ENCODE measurements at regions not wholly inside any gene's neighbourhood (a gene's known extent, or its start where the extent isn't known, plus 50 kb on each side); places are given as distances from the start of the nearest gene placed in this dataset.
A peak's percentile ranks its signal among the peaks of the same experiment; 100 is the strongest.

DNA sequence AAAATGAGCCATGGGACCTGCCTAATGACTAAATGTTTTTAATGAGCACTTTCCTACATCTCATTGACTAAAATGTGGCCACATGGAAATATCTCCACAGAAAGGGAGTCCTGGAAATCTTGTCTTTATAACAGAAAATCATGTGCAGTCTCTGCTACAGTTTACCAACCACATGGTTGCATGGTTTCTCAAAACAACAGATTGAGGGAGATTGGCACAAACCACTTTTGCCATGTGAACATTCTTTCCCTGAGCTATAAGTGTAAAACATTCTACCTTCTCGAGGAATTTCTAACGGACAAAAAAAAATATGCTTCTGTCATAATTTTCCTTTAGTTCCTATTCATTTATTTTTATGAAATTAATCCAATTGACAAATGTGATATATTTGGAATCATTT lies 218.9 kb upstream of the SLITRK5 start:
- no peak for DNase-seq (ENCODE audit: low spot score in 2 of 2)
- H3K27me3 ChIP-seq, result no peaks in the 10 kb centered on the region
- H3K9me3 ChIP-seq, result no peaks in the 10 kb centered on the region
- no peaks in the 10 kb centered on the region for H3K36me3 ChIP-seq
- 94 to 96% methylated on average over 2 of the region's 2 CpGs for WGBS, 2 donors
- H3K4me3 ChIP-seq, result no peak overlapping the region
- no peaks in the 10 kb centered on the region for H3K4me1 ChIP-seq
- TF ChIP-seq POLR2A (IDR thresholded peaks at IDR 0.05) (no peak), EP300 (IDR thresholded peaks at IDR 0.05) (no peak)
- TF ChIP-seq, protein P1, sequence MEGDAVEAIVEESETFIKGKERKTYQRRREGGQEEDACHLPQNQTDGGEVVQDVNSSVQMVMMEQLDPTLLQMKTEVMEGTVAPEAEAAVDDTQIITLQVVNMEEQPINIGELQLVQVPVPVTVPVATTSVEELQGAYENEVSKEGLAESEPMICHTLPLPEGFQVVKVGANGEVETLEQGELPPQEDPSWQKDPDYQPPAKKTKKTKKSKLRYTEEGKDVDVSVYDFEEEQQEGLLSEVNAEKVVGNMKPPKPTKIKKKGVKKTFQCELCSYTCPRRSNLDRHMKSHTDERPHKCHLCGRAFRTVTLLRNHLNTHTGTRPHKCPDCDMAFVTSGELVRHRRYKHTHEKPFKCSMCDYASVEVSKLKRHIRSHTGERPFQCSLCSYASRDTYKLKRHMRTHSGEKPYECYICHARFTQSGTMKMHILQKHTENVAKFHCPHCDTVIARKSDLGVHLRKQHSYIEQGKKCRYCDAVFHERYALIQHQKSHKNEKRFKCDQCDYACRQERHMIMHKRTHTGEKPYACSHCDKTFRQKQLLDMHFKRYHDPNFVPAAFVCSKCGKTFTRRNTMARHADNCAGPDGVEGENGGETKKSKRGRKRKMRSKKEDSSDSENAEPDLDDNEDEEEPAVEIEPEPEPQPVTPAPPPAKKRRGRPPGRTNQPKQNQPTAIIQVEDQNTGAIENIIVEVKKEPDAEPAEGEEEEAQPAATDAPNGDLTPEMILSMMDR (IDR thresholded peaks at IDR 0.05), result no peak
- H3K27ac ChIP-seq, result no peak overlapping the region

DNA sequence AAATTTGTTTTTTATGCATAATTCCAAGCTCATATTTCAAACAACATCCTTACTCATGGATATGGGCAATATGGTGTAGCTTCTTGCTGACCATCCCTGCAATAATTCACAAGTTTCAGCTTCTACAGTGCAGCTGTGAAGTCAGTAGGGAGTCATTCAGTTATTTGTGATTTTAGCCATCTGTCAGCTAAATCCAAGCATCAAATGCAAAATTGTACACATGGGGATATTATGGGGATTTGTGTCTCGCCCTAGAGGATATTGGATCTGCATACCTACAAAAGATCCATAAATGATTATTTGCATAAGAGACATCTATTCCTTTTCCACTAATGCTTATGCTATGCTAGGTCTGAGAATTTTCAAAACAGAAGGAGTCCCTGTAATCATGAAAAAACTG lies 217.9 kb upstream of the SLITRK5 start:
- TF ChIP-seq POLR2A (IDR thresholded peaks at IDR 0.05) (no peak), EP300 (IDR thresholded peaks at IDR 0.05) (no peak)
- TF ChIP-seq, protein P1 (IDR thresholded peaks at IDR 0.05), result no peak
- H3K27me3 ChIP-seq, result no peaks in the 10 kb centered on the region
- no peaks in the 10 kb centered on the region for H3K36me3 ChIP-seq
- no peak for DNase-seq (ENCODE audit: low spot score in 2 of 2)
- H3K9me3 ChIP-seq, result no peaks in the 10 kb centered on the region
- no peaks in the 10 kb centered on the region for H3K4me1 ChIP-seq
- no peak overlapping the region for H3K27ac ChIP-seq
- H3K4me3 ChIP-seq, result no peak overlapping the region
- 57 to 59% methylated on average over 1 of the region's 1 CpG for WGBS, 2 donors

DNA sequence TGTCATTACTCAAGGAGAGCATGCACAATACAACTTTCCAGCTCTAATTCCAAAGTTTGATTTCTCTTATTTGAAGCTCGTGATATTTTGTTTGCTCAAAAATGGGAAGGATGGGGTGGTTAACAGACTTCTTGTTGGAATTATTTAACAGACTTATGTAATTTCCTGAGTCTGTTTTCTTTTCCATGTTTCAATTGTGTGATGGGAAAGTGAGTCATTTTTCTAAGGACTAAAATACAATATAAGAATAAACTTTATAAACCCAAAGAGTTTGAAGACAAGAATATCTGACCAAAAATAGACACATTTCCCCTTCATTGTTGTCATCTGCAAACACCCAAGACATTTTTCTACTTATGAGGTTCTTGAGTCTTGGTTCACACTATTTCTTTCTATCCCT lies 211.8 kb upstream of the SLITRK5 start:
- H3K4me1 ChIP-seq, result no peaks in the 10 kb centered on the region
- TF ChIP-seq, protein P1 (IDR thresholded peaks at IDR 0.05), result no peak
- TF ChIP-seq EP300 (IDR thresholded peaks at IDR 0.05), result no peak
- TF ChIP-seq POLR2A (IDR thresholded peaks at IDR 0.05), result no peak

DNA sequence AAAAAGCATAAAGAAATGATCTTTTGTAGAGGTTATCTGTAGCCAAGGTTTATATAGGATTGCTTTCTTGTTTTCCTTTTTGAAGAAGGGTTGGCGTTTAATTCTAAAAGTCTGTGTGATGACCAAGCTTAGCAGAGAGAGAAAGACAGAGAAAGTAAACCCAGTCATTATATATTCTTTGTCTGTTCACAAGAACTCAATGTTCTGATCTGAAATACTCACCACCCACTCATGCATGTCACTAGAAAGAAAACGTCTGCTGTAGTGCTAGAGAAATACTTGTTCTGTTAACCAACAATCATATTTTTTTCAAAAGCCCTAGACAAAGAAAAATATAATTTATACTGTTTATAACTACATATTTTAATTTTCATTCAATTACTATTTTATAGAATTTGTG lies 173.7 kb upstream of the SLITRK5 start:
- Histone ChIP-seq H3K27me3 (no peaks in the 10 kb centered on the region), H3K4me1 (no peaks in the 10 kb centered on the region), H3K36me3 (no peaks in the 10 kb centered on the region), H3K4me3 (no peak overlapping the region), H3K27ac (peak overlapping the region in 2 of 4 donors; percentile 53 to 62), H3K9me3 (no peaks in the 10 kb centered on the region)
- TF ChIP-seq, protein P1 (IDR thresholded peaks at IDR 0.05), result no peak
- TF ChIP-seq POLR2A (IDR thresholded peaks at IDR 0.05) (no peak), EP300 (IDR thresholded peaks at IDR 0.05) (peak in 1 of 2 donors; percentile 38)
- 32 to 40% methylated on average over 2 of the region's 2 CpGs for WGBS, 2 donors
- no peak for DNase-seq (ENCODE audit: low spot score in 2 of 2)

More for the DNA sequence above, 211.8 kb upstream of the SLITRK5 start:
- Histone ChIP-seq H3K9me3 (no peaks in the 10 kb centered on the region), H3K4me3 (no peak overlapping the region), H3K27ac (no peak overlapping the region), H3K27me3 (no peaks in the 10 kb centered on the region), H3K36me3 (no peaks in the 10 kb centered on the region)
- 42 to 62% methylated on average over 1 of the region's 1 CpG for WGBS, 2 donors
- DNase-seq (ENCODE audit: low spot score in 2 of 2), result no peak

DNA sequence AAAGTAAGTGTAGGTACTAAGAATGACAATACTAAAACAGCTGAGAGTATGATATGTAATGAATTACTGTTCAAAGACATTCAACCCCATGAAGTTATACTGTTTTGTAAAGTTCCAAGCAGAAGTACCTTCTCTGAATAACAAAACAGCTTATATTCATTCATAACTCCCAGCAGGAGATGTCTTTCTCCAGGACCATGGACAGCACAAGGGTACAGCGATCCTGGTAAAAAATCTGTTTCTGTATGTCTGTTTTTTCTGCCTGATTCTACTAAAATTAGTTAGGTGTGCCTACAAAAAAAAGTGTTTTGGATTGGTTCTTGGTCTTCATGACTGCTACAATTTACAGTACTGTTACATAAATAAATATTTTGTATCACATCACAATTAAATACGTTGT lies 172.5 kb upstream of the SLITRK5 start:
- no peak for DNase-seq (ENCODE audit: low spot score in 2 of 2)
- WGBS, 2 donors, result 35 to 43% methylated on average over 2 of the region's 2 CpGs
- TF ChIP-seq, protein P1 (IDR thresholded peaks at IDR 0.05), result no peak
- TF ChIP-seq POLR2A (IDR thresholded peaks at IDR 0.05), result no peak
- no peak for TF ChIP-seq EP300 (IDR thresholded peaks at IDR 0.05)

More for the DNA sequence above, 172.5 kb upstream of the SLITRK5 start:
- Histone ChIP-seq H3K4me3 (no peak overlapping the region), H3K27ac (no peak overlapping the region), H3K9me3 (no peaks in the 10 kb centered on the region), H3K4me1 (no peaks in the 10 kb centered on the region), H3K36me3 (no peaks in the 10 kb centered on the region), H3K27me3 (no peaks in the 10 kb centered on the region)
